NCI-H1694 (cell line): ENCODE measurements at regions not wholly inside any gene's neighbourhood (a gene's known extent, or its start where the extent isn't known, plus 50 kb on each side); places are given as distances from the start of the nearest gene placed in this dataset.
"Not testable (repeated sequence)": the region's sequence is repeated elsewhere in the genome, so short reads cannot be mapped to it uniquely, and the experiment has no call there.

ENCODE experiments used
- DNase-seq: peaks from one replicate; lab custom pipeline; 2025; lab: John Stamatoyannopoulos, UW

DNA sequence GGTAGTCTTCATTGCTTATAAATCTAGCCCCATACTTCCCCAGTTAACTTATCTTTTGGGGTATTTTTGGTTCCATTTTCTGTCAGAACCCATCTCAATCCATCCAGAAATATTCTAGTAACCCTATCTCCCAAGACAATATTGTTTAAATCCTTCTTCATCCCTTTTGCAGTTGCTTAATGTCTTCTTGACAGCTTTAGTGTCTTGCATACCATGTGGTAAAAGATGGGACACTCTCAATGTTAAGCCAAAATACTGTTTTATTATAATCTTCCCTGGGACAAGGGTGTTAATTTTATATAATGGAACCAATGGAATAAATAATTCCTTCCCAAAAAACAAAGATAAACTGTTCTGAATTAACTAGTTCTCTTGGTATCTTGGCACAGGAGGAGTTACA lies 450.2 kb downstream of the CCER1 start:
- no peak for DNase-seq

GRCh38 chr12:90502070-90502469 lies 452.9 kb downstream of the CCER1 start:
- no peak for DNase-seq

DNA sequence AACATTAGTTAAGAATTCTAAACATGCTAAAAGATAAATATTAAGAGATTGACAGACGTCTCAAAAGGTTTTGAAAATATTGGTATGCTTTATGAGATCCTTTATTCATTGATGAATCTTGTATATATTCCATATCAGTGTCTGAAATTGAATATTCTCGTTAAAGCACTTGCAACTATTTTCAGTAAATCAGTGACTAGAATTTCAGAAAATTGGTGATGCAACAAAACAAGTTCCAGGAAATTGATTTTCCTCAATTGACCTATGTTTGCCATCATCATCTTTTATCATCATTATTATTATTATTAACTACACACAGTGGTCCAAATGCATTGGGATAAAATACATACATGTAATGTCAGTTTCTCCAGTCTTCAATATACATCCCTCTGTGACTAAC lies 453.6 kb downstream of the CCER1 start:
- DNase-seq, result no peak

- no peak for DNase-seq
Observed at GRCh38 chr12:90499795-90500194, 455.2 kb downstream of the CCER1 start.

GRCh38 chr12:90497923-90498545 lies 456.9 kb downstream of the CCER1 start:
- no peak for DNase-seq

- no peak for DNase-seq
Observed at GRCh38 chr12:90490355-90490754, 464.6 kb downstream of the CCER1 start.

GRCh38 chr12:90489141-90489540 lies 465.8 kb downstream of the CCER1 start:
- no peak for DNase-seq

DNA sequence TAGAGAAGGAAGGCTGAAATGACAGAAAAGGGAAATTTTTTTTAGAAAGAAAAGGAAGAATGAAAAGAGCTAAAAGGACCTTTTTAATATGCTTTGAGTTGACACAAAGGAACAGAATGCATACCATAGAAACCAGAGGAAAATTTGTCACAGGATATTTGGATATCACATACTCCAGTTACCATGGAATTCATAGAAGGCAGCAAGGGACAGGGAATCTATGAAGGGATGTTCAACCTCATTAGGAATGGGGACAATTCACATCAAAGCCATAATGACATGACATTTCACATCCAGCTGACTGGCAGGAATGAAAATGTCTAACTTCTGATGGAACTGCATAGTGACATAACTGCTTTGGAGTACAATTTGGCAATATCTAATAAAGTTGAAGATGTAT lies 469.4 kb downstream of the CCER1 start:
- DNase-seq, result no peak

- no peak for DNase-seq
Observed at GRCh38 chr12:90484094-90484493, 470.9 kb downstream of the CCER1 start.

DNA sequence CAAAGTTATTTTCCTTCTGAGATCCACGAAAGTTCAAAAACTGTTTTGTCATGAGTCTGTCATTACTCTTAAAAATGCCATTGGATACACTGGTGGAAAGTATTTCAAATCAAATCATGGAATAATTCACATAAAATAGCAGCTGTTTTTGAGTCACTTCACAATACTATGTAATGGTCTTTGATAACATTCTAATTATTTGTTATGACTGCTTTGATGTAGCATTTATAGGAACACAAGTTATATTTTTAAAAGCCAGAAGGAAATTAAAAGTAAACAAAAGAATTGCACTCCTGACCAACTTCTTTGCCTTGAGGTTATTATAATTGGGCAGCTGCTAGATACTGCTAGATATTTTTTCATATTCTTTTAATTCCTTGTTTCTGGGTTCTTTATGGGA lies 473.2 kb downstream of the CCER1 start:
- no peak for DNase-seq

DNA sequence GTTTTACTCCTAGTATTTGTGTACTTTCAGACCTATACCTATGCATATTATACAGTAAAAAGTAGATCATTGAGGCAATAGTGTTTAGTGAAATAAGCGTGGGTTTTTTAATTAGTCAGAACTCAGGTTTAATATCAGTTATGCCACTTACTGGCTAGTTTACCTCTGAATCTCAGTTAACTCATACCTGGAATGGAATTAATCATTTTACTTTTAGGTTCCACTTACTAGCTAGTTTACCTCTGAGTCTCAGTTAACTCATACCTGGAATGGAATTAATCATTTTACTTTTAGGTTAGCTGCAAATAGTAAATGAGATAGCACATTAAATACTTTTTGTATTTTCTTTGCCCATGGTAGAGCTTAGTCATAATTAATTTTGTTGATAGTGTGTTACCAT lies 475.7 kb downstream of the CCER1 start:
- no peak for DNase-seq

- DNase-seq, result no peak
Observed at GRCh38 chr12:90473831-90474230, 481.1 kb downstream of the CCER1 start.

- no peak for DNase-seq
Observed at GRCh38 chr12:90460681-90461080, 494.3 kb downstream of the CCER1 start.

DNA sequence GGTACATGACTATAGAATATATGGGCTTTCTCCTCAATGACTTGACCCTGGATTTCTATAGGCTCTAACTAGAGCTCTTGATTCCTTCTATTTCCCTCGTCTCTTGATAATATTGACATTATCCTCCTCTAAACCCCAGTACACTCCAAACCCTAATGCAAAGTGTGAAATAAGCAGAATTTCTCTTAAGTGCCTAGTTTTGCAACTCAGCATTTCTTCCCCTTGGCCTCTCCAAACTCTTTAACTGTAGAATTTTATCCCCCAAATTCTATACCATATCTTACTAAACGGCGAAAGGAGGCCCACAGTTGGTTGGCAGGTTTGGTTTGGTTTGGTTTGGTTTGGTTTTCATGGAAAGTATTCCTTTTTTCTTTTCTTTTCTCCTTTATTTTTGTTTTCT lies 498.7 kb downstream of the CCER1 start:
- no peak for DNase-seq

DNA sequence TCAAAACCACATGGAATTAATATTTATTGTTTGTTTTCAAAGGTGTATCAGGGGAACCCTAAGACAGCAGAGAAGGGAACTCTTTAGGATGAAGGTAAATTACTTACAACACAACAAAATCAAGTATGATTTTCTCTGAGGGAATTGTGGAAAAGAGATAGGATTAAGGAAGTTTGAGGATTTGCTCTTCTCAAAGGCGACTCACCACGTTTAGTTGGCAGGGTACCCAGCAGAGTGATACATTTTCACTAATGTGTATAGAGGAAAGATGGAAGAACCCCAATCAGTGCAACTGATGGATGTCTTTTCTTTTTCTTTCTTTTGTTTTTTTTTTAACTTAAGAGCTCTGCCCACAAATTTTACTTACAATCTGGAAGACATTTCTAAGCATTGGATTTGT lies 499.2 kb downstream of the CCER1 start:
- DNase-seq, result no peak

DNA sequence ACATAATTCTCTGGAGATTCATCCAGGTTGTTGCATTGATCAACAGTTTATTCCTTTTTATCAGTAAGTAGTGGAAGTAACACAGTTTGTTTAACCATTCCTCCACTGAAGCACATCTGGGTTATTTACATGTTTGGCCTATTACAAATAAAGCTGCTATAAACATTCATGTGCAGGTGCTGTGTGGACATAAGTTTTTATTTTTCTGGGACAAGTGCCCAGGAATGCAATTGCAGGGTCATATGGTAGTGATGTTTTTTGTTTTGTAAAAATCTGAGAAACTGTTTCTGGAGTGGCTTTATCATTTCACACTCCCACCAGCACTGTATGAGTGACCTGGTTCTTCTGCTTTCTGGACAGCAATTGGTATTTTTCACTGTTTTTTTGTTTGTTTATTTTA lies 505.4 kb downstream of the CCER1 start:
- no peak for DNase-seq

- not testable (repeated sequence) for DNase-seq
Observed at GRCh38 chr12:90443466-90443865, 511.5 kb downstream of the CCER1 start.

GRCh38 chr12:90441431-90441830 lies 513.5 kb downstream of the CCER1 start:
- DNase-seq, result no peak

DNA sequence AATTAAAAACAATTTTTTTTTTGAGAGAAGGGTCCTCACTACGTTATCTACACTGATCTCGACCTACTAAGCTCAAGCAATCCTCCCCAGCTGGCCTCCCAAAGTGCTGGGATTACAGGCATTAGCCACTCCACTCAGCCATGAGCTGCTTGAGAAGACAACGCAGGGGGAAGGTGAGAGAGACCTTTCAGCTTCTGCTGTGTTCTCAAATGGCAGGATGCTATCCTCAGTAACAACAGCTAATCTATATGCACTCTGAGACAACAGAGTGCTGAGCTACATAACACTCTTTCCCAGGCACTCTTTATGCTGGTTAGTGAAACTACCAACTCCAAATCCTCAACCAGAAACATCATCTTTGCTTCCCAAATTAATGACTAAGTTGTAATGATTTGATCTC lies 526.1 kb downstream of the CCER1 start:
- DNase-seq, result no peak

- DNase-seq, result no peak
Observed at GRCh38 chr12:90428465-90428864, 526.5 kb downstream of the CCER1 start.

DNA sequence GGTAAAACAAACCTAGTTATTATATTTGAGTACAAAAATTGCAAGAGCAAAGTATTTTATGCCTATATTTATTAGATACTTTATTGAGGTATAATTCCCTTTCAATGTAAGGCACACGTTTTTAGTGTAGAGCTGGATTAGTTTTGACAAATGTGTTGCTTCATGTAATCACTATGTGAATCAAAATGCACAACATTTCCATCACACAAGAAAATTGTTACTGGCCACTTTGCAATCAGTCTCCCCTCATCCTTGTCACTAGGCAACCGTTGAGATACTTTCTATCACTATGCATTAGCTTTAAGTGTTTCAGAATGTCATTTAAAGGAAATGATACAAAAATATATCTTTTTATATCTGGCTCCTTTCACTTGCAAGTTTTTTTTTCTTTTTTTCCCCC lies 531.0 kb downstream of the CCER1 start:
- no peak for DNase-seq

- no peak for DNase-seq
Observed at GRCh38 chr12:90410962-90411361, 544.0 kb downstream of the CCER1 start.

DNA sequence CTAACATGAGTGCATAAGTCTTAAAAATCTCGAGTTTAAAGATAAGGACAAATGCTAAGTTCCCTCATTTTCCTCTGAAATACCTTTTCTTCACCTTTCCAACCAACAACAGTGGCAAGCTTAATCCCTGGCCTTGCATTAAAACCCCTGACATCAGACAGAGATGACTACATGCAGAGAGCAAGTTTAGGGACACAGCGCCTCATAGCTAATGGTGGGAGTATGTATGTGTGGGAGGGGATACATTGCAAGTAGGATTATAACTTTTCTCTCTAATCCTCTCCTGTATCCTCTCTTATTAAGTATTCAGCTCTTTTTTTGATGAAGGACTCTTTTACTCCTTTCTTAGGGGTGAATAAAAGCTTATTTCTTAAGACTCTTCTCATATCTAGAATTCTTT lies 547.1 kb downstream of the CCER1 start:
- DNase-seq, result no peak

- DNase-seq, result no peak
Observed at GRCh38 chr12:90404071-90404470, 550.9 kb downstream of the CCER1 start.

DNA sequence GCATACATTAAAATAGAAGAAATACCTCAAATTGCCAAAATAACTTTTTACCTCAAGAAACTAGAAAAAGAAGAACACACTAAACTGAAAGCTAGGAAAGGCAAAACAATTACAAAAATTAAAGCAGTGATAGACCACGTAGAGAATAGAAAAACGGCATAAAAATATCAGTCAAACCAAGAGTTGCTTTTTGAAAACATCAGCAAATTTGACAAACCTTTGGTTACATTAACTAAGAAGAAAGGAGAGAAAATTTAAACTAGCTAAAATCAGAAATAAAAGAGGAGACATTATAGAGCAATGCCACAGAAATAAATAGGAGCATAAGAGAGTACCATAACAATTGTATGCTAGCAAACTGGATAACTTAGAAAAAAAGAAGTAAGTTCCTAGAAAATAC lies 553.8 kb downstream of the CCER1 start:
- no peak for DNase-seq
